ENCODE measurements at regions not wholly inside any gene's neighbourhood (a gene's known extent, or its start where the extent isn't known, plus 50 kb on each side); places are given as distances from the start of the nearest gene placed in this dataset.

DNA sequence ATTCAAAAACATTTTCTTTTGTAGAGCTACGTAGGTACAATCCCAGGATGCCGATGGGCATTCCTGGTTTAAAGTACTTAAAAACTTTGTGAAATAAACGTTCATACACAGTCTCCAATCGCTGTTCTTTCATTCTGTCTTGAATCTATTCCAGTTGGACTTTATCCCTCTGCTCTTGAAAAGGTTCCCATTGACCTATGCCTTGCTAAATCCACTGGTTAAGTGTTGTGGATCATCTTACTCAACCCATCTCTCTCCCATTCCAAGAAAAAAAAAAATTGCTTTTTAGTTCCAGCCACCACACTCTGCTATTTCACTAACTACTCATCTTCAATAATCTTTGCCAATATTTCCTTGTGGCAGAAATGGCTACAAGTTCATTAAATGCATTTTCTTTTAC is 542.3 kb upstream of the GRIA3 start:
- TF ChIP-seq FOXP2 (optimal IDR thresholded peaks at IDR 0.05; ENCODE audit: borderline replicate concordance, extremely low read depth, extremely low read length, insufficient read depth) (no peak), REST (IDR thresholded peaks at IDR 0.05; ENCODE audit: insufficient read depth in 1 of 2, low read depth in 2 of 2, low read length in 2 of 2) (no peak), SIN3A (IDR thresholded peaks at IDR 0.05; ENCODE audit: borderline replicate concordance, insufficient read depth, low read length) (no peak), TAF1 (IDR thresholded peaks at IDR 0.05; ENCODE audit: borderline replicate concordance, insufficient read depth, low read length) (no peak), POLR2AphosphoS5 (IDR thresholded peaks at IDR 0.05; ENCODE audit: low read depth, low read length) (no peak)

GRCh38 chrX:122666601-122667000 is 517.5 kb upstream of the GRIA3 start:
- TF ChIP-seq FOXP2 (optimal IDR thresholded peaks at IDR 0.05; ENCODE audit: borderline replicate concordance, extremely low read depth, extremely low read length, insufficient read depth), result no peak
- no peak for TF ChIP-seq SIN3A (IDR thresholded peaks at IDR 0.05; ENCODE audit: borderline replicate concordance, insufficient read depth, low read length)
- no peak for TF ChIP-seq POLR2AphosphoS5 (IDR thresholded peaks at IDR 0.05; ENCODE audit: low read depth, low read length)
- TF ChIP-seq TAF1 (IDR thresholded peaks at IDR 0.05; ENCODE audit: borderline replicate concordance, insufficient read depth, low read length), result no peak
- no peak for TF ChIP-seq REST (IDR thresholded peaks at IDR 0.05; ENCODE audit: insufficient read depth in 1 of 2, low read depth in 2 of 2, low read length in 2 of 2)

DNA sequence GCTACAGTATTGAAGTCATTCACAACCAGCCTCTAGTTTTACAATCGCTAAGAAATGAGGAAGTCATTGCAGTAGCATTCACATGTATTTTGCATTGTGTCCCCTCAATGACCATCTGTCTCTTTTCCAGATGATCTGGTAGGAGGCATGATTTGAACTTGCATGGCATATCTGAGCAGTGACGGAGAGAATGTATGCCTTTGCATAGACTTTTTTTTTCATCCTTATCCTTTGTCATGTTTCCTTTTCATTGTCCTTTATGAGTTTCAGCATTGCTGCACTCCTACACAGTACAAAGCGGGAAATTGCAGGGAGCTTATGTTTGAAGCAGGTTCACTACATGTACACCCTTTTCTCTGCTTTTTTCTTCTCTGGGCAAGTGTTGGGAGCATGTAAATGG is 516.4 kb upstream of the GRIA3 start:
- TF ChIP-seq REST (IDR thresholded peaks at IDR 0.05; ENCODE audit: insufficient read depth in 1 of 2, low read depth in 2 of 2, low read length in 2 of 2), result no peak
- TF ChIP-seq POLR2AphosphoS5 (IDR thresholded peaks at IDR 0.05; ENCODE audit: low read depth, low read length), result no peak
- no peak for TF ChIP-seq TAF1 (IDR thresholded peaks at IDR 0.05; ENCODE audit: borderline replicate concordance, insufficient read depth, low read length)
- no peak for TF ChIP-seq SIN3A (IDR thresholded peaks at IDR 0.05; ENCODE audit: borderline replicate concordance, insufficient read depth, low read length)
- no peak for TF ChIP-seq FOXP2 (optimal IDR thresholded peaks at IDR 0.05; ENCODE audit: borderline replicate concordance, extremely low read depth, extremely low read length, insufficient read depth)

DNA sequence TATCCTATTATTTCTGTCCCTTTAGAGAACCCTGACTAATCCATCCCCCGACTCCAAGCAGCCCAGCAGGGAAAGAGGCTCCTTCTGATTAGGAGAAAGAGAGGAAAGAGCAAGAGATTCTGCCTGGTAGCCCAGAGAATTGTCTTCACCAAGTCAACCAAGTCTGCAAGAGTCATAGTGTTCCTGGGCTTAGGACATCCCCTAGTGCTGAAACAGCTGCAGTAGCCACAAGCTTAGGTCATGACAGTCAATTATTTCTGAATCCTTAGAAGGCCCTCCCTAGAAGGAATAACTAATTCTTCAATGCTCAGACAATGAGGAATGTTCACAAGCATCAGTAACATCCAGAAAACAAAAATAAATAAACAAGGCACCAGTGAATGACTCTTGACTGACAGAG is 480.3 kb upstream of the GRIA3 start:
- TF ChIP-seq SIN3A (IDR thresholded peaks at IDR 0.05; ENCODE audit: borderline replicate concordance, insufficient read depth, low read length) (no peak), REST (IDR thresholded peaks at IDR 0.05; ENCODE audit: insufficient read depth in 1 of 2, low read depth in 2 of 2, low read length in 2 of 2) (no peak), TAF1 (IDR thresholded peaks at IDR 0.05; ENCODE audit: borderline replicate concordance, insufficient read depth, low read length) (no peak), POLR2AphosphoS5 (IDR thresholded peaks at IDR 0.05; ENCODE audit: low read depth, low read length) (no peak), FOXP2 (optimal IDR thresholded peaks at IDR 0.05; ENCODE audit: borderline replicate concordance, extremely low read depth, extremely low read length, insufficient read depth) (no peak)

DNA sequence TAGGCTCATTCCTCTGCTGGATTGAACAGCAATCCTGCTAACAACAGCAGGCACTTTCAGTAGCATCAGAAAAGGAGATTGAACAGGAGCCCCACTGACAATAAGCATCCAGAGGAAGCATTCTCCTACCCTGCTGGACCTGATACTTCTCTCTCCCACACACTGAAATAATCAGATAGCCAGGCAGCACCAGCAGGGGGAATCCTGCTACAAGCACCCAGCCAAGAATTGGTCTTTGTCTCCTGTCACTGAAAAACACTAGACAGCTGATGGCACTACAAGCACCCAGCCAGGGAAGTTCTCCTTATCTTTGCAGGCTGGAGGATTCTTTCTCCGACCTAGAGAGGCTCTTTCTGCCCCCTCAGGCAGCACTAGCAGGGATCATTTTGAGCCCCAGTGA is 444.3 kb upstream of the GRIA3 start:
- TF ChIP-seq REST (IDR thresholded peaks at IDR 0.05; ENCODE audit: insufficient read depth in 1 of 2, low read depth in 2 of 2, low read length in 2 of 2) (no peak), TAF1 (IDR thresholded peaks at IDR 0.05; ENCODE audit: borderline replicate concordance, insufficient read depth, low read length) (no peak), POLR2AphosphoS5 (IDR thresholded peaks at IDR 0.05; ENCODE audit: low read depth, low read length) (no peak), FOXP2 (optimal IDR thresholded peaks at IDR 0.05; ENCODE audit: borderline replicate concordance, extremely low read depth, extremely low read length, insufficient read depth) (no peak), SIN3A (IDR thresholded peaks at IDR 0.05; ENCODE audit: borderline replicate concordance, insufficient read depth, low read length) (no peak)

Measured in PFSK-1 (cell line).